Activated T-cell treated with anti-CD3 and anti-CD28 coated beads, Interleukin-2, amount 50 U/mL, for 24 hours (primary cell): ENCODE measurements at regions not wholly inside any gene's neighbourhood (a gene's known extent, or its start where the extent isn't known, plus 50 kb on each side); places are given as distances from the start of the nearest gene placed in this dataset.

ENCODE experiments used
- DNase-seq: peaks from one replicate; pipeline ENCODE4 v3.0.0-alpha.2; 2020
- H3K27ac Mint-ChIP-seq: 2 replicates; pipeline ENCODE4 v1.8.0; 2020; ENCODE audit warnings: mild to moderate bottlenecking, mixed read lengths
- H3K27me3 Mint-ChIP-seq: 2 replicates; pipeline ENCODE4 v1.8.0; 2020; ENCODE audit warnings: mixed read lengths
- H3K36me3 Mint-ChIP-seq: 2 replicates; pipeline ENCODE4 v1.8.0; 2020; ENCODE audit warnings: low read depth, mixed read lengths
- H3K4me1 Mint-ChIP-seq: 2 replicates; pipeline ENCODE4 v1.8.0; 2020; ENCODE audit warnings: low read depth, mixed read lengths
- H3K4me3 Mint-ChIP-seq: 2 replicates; pipeline ENCODE4 v1.8.0; 2020; ENCODE audit warnings: mild to moderate bottlenecking, moderate library complexity, mixed read lengths
- H3K9me3 Mint-ChIP-seq: 2 replicates; pipeline ENCODE4 v1.8.0; 2020; ENCODE audit warnings: mixed read lengths

- no peak overlapping the region for H3K27ac Mint-ChIP-seq
- no peaks in the 10 kb centered on the region for H3K36me3 Mint-ChIP-seq
- H3K9me3 Mint-ChIP-seq, result peaks cover 5% of the 10 kb centered on the region
- H3K4me1 Mint-ChIP-seq, result no peaks in the 10 kb centered on the region
- DNase-seq, result no peak
- peaks cover 7% of the 10 kb centered on the region for H3K27me3 Mint-ChIP-seq
- no peak overlapping the region for H3K4me3 Mint-ChIP-seq
These were observed 195.8 kb downstream of the RAP2A start for GRCh38 chr13:97629601-97630272.

- H3K27me3 Mint-ChIP-seq, result peaks cover 7% of the 10 kb centered on the region
These were observed 196.8 kb downstream of the RAP2A start for GRCh38 chr13:97630725-97631124.

GRCh38 chr13:97631158-97631557 lies 197.2 kb downstream of the RAP2A start:
- Mint-ChIP-seq H3K4me3 (no peak overlapping the region), H3K9me3 (peaks cover 5% of the 10 kb centered on the region)

More at GRCh38 chr13:97630725-97631124, 196.8 kb downstream of the RAP2A start:
- Mint-ChIP-seq H3K4me3 (no peak overlapping the region), H3K36me3 (no peaks in the 10 kb centered on the region), H3K27ac (no peak overlapping the region), H3K9me3 (peaks cover 5% of the 10 kb centered on the region), H3K4me1 (no peaks in the 10 kb centered on the region)
- no peak for DNase-seq

GRCh38 chr13:97639236-97639635 lies 205.3 kb downstream of the RAP2A start:
- H3K4me1 Mint-ChIP-seq, result no peaks in the 10 kb centered on the region
- H3K9me3 Mint-ChIP-seq, result no peaks in the 10 kb centered on the region
- H3K4me3 Mint-ChIP-seq, result no peak overlapping the region
- H3K27ac Mint-ChIP-seq, result no peak overlapping the region
- H3K27me3 Mint-ChIP-seq, result no peaks in the 10 kb centered on the region
- DNase-seq, result no peak
- no peaks in the 10 kb centered on the region for H3K36me3 Mint-ChIP-seq

More at GRCh38 chr13:97631158-97631557, 197.2 kb downstream of the RAP2A start:
- Mint-ChIP-seq H3K36me3 (no peaks in the 10 kb centered on the region), H3K27me3 (peaks cover 7% of the 10 kb centered on the region), H3K4me1 (no peaks in the 10 kb centered on the region), H3K27ac (no peak overlapping the region)
- DNase-seq, result no peak

- H3K27ac Mint-ChIP-seq, result no peak overlapping the region
- H3K36me3 Mint-ChIP-seq, result no peaks in the 10 kb centered on the region
- no peak overlapping the region for H3K4me3 Mint-ChIP-seq
- H3K27me3 Mint-ChIP-seq, result no peaks in the 10 kb centered on the region
- no peaks in the 10 kb centered on the region for H3K9me3 Mint-ChIP-seq
- no peaks in the 10 kb centered on the region for H3K4me1 Mint-ChIP-seq
- DNase-seq, result no peak
These were observed 206.3 kb downstream of the RAP2A start for GRCh38 chr13:97640268-97640667.

GRCh38 chr13:97648171-97648880 lies 214.4 kb downstream of the RAP2A start:
- Mint-ChIP-seq H3K4me1 (no peaks in the 10 kb centered on the region), H3K4me3 (no peak overlapping the region), H3K9me3 (no peaks in the 10 kb centered on the region), H3K27me3 (peaks cover 8% of the 10 kb centered on the region), H3K27ac (no peak overlapping the region), H3K36me3 (no peaks in the 10 kb centered on the region)
- no peak for DNase-seq

GRCh38 chr13:97648881-97649224 lies 214.9 kb downstream of the RAP2A start:
- no peaks in the 10 kb centered on the region for H3K4me1 Mint-ChIP-seq
- peaks cover 8% of the 10 kb centered on the region for H3K27me3 Mint-ChIP-seq
- DNase-seq, result no peak
- H3K4me3 Mint-ChIP-seq, result no peak overlapping the region
- no peak overlapping the region for H3K27ac Mint-ChIP-seq
- H3K36me3 Mint-ChIP-seq, result no peaks in the 10 kb centered on the region
- H3K9me3 Mint-ChIP-seq, result no peaks in the 10 kb centered on the region

- Mint-ChIP-seq H3K4me1 (no peaks in the 10 kb centered on the region), H3K9me3 (no peaks in the 10 kb centered on the region), H3K27me3 (peaks cover 9% of the 10 kb centered on the region), H3K27ac (no peak overlapping the region), H3K36me3 (no peaks in the 10 kb centered on the region), H3K4me3 (no peak overlapping the region)
- no peak for DNase-seq
These were observed 219.6 kb downstream of the RAP2A start for GRCh38 chr13:97653443-97654140.

- no peak overlapping the region for H3K4me3 Mint-ChIP-seq
These were observed 220.3 kb downstream of the RAP2A start for GRCh38 chr13:97654236-97654635.

GRCh38 chr13:97658556-97658955 lies 224.6 kb downstream of the RAP2A start:
- no peak for DNase-seq
- Mint-ChIP-seq H3K4me1 (no peaks in the 10 kb centered on the region), H3K36me3 (no peaks in the 10 kb centered on the region), H3K4me3 (no peak overlapping the region), H3K9me3 (no peaks in the 10 kb centered on the region), H3K27ac (no peak overlapping the region), H3K27me3 (peaks cover 28% of the 10 kb centered on the region)

More at GRCh38 chr13:97654236-97654635, 220.3 kb downstream of the RAP2A start:
- DNase-seq, result no peak
- no peak overlapping the region for H3K27ac Mint-ChIP-seq
- peaks cover 9% of the 10 kb centered on the region for H3K27me3 Mint-ChIP-seq
- H3K9me3 Mint-ChIP-seq, result no peaks in the 10 kb centered on the region
- H3K36me3 Mint-ChIP-seq, result no peaks in the 10 kb centered on the region
- H3K4me1 Mint-ChIP-seq, result no peaks in the 10 kb centered on the region

GRCh38 chr13:97659602-97660001 lies 225.6 kb downstream of the RAP2A start:
- no peak overlapping the region for H3K27ac Mint-ChIP-seq
- no peaks in the 10 kb centered on the region for H3K9me3 Mint-ChIP-seq
- peaks cover 28% of the 10 kb centered on the region for H3K27me3 Mint-ChIP-seq
- no peak for DNase-seq
- no peak overlapping the region for H3K4me3 Mint-ChIP-seq
- no peaks in the 10 kb centered on the region for H3K4me1 Mint-ChIP-seq
- no peaks in the 10 kb centered on the region for H3K36me3 Mint-ChIP-seq

GRCh38 chr13:97660594-97661260 lies 226.8 kb downstream of the RAP2A start:
- DNase-seq, result no peak
- Mint-ChIP-seq H3K27ac (no peak overlapping the region), H3K27me3 (peaks cover 28% of the 10 kb centered on the region), H3K4me3 (no peak overlapping the region), H3K9me3 (no peaks in the 10 kb centered on the region), H3K4me1 (no peaks in the 10 kb centered on the region), H3K36me3 (no peaks in the 10 kb centered on the region)

GRCh38 chr13:97686594-97686993 lies 252.6 kb downstream of the RAP2A start:
- Mint-ChIP-seq H3K27me3 (peaks cover 24% of the 10 kb centered on the region), H3K4me3 (no peak overlapping the region), H3K27ac (no peak overlapping the region), H3K36me3 (no peaks in the 10 kb centered on the region), H3K4me1 (no peaks in the 10 kb centered on the region), H3K9me3 (no peaks in the 10 kb centered on the region)
- no peak for DNase-seq

- no peak for DNase-seq
- no peaks in the 10 kb centered on the region for H3K4me1 Mint-ChIP-seq
- H3K27ac Mint-ChIP-seq, result no peak overlapping the region
- H3K27me3 Mint-ChIP-seq, result peaks cover 18% of the 10 kb centered on the region
- no peaks in the 10 kb centered on the region for H3K9me3 Mint-ChIP-seq
- H3K36me3 Mint-ChIP-seq, result no peaks in the 10 kb centered on the region
- no peak overlapping the region for H3K4me3 Mint-ChIP-seq
These were observed 258.7 kb downstream of the RAP2A start for GRCh38 chr13:97692628-97693027.
